Ovary (tissue), 3 donors: ENCODE measurements at regions not wholly inside any gene's neighbourhood (a gene's known extent, or its start where the extent isn't known, plus 50 kb on each side); places are given as distances from the start of the nearest gene placed in this dataset.

Source experiments
- CTCF ChIP-seq, 3 donors: fragments of 450-650 bp in 2 of 3; fragments of 200-600 bp in 1 of 3; IDR thresholded peaks; one replicate each; pipeline versions ENCODE4 v1.5.1 to v1.8.0; 2016 to 2022; ENCODE audit warnings: antibody characterized with exemption in 3 of 3, mild to moderate bottlenecking in 1 of 3
- EP300 ChIP-seq: sonication (generic); formaldehyde crosslinking; IDR thresholded peaks from one replicate; pipeline ENCODE4 v1.6.1; 2017; ENCODE audit warnings: antibody characterized with exemption
- donor health status: DM: no; HTN: no; CAD: no.

- TF ChIP-seq CTCF (IDR thresholded peaks at IDR 0.05), result no peak
- no peak for TF ChIP-seq EP300
Observed at GRCh38 chr18:64332835-64333234, 183.9 kb upstream of the LINC00305 start.
